Transverse colon (tissue), 4 donors: ENCODE measurements at regions not wholly inside any gene's neighbourhood (a gene's known extent, or its start where the extent isn't known, plus 50 kb on each side); places are given as distances from the start of the nearest gene placed in this dataset.
"Not testable (repeated sequence)": the region's sequence is repeated elsewhere in the genome, so short reads cannot be mapped to it uniquely, and the experiment has no call there.

Experiments used
- DNase-seq: peaks from one replicate; pipeline ENCODE4 v3.0.0-alpha.2; 2019
- H3K27ac ChIP-seq, 4 donors: fragments of 200-600 bp; sonication (generic); 2 replicates each; pipeline ENCODE4 v1.5.1; 2016 to 2018; ENCODE audit warnings: inconsistent platforms in 4 of 4
- H3K27me3 ChIP-seq: fragments of 200-600 bp; sonication (generic); 2 replicates; pipeline ENCODE4 v1.5.1; 2017; ENCODE audit warnings: inconsistent platforms
- H3K36me3 ChIP-seq, 4 donors: fragments of 200-600 bp; sonication (generic); 2 replicates each; pipeline ENCODE4 v1.5.1; 2017 to 2019; ENCODE audit warnings: inconsistent platforms in 4 of 4
- H3K4me1 ChIP-seq, 4 donors: fragments of 200-600 bp; sonication (generic); 2 replicates each; pipeline ENCODE4 v1.5.1; 2017 to 2020; ENCODE audit warnings: inconsistent platforms in 4 of 4
- H3K4me3 ChIP-seq, 4 donors: fragments of 200-600 bp; sonication (generic); 1 replicate in 1 of 4; 2 replicates in 3 of 4; pipeline versions ENCODE4 v1.5.1 to v1.6.1; 2017 to 2019; ENCODE audit warnings: inconsistent platforms in 4 of 4
- H3K9me3 ChIP-seq, 2 donors: fragments of 200-600 bp; sonication (generic); 2 replicates each; pipeline ENCODE4 v1.5.1; 2017 to 2019; ENCODE audit warnings: inconsistent platforms in 2 of 2
- CTCF ChIP-seq, 5 experiments: fragments of 200-600 bp in 3 of 5; fragments of 450-650 bp in 2 of 5; sonication (generic) in 3 of 5; IDR thresholded peaks; 1 replicate in 2 of 5; 2 replicates in 3 of 5; pipeline ENCODE4 v1.5.1; 2016 to 2017; ENCODE audit warnings: antibody characterized with exemption in 5 of 5, inconsistent platforms in 3 of 5, mild to moderate bottlenecking in 2 of 5, moderate library complexity in 1 of 5
- EP300 ChIP-seq: sonication (generic); formaldehyde crosslinking; IDR thresholded peaks from one replicate; pipeline ENCODE4 v1.6.1; 2017; ENCODE audit warnings: antibody characterized with exemption, low read depth
- POLR2A ChIP-seq: fragments of 450-650 bp; IDR thresholded peaks from one replicate; pipeline ENCODE4 v1.6.1; 2016; ENCODE audit warnings: antibody characterized with exemption, mild to moderate bottlenecking, moderate library complexity
- POLR2AphosphoS5 ChIP-seq, 3 donors: sonication (generic); formaldehyde crosslinking; IDR thresholded peaks; one replicate each; pipeline ENCODE4 v1.6.1; 2016; ENCODE audit warnings: antibody characterized with exemption in 3 of 3
- WGBS, 2 donors: methylation state at CpG; one replicate each; pipeline ENCODE4 v1.1.5; 2018; ENCODE audit warnings: low coverage in 1 of 2; 5-methylcytosine and 5-hydroxymethylcytosine counted together
- in situ Hi-C, 4 donors: fragments of 200-750 bp; cut with MboI; loops; one replicate each; pipeline versions ENCODE4 v1.15.0 to v1.15.1; 2017; ENCODE audit warnings: low sequenced_read_pairs in 3 of 4, low pct_ligation_motif_present in 1 of 4, low pct_unique_long_range_greater_than_20kb in 1 of 4
- intact Hi-C: fragments of 100-400 bp; cut with DNase I; formaldehyde crosslinking; loops from one replicate; pipeline ENCODE4 v1.15.1; 2023; ENCODE audit warnings: low total_unique reads

GRCh38 chr6:51141080-51141479 is 322.4 kb downstream of the TFAP2B start:
- in situ Hi-C loops: no loop called here
- H3K9me3 ChIP-seq: no peaks in the 10 kb centered on the region

GRCh38 chr6:51147756-51148155 is 329.1 kb downstream of the TFAP2B start:
- WGBS, 2 donors: 73 to 82% methylated on average over 1 to 3 of the region's 3 CpGs
- in situ Hi-C loops (no loop called here), intact Hi-C loops (no loop called here)
- DNase-seq: no peak
- Histone ChIP-seq H3K4me3 (no peak overlapping the region), H3K27ac (no peak overlapping the region), H3K27me3 (no peaks in the 10 kb centered on the region), H3K4me1 (no peaks in the 10 kb centered on the region), H3K9me3 (no peaks in the 10 kb centered on the region), H3K36me3 (no peaks in the 10 kb centered on the region)
- TF ChIP-seq CTCF (IDR thresholded peaks at IDR 0.05): no peak
- no peak for TF ChIP-seq EP300
- no peak for TF ChIP-seq POLR2AphosphoS5 (IDR thresholded peaks at IDR 0.05)
- no peak for TF ChIP-seq POLR2A

More at GRCh38 chr6:51141080-51141479, 322.4 kb downstream of the TFAP2B start:
- WGBS, 2 donors: 74 to 87% methylated on average over 2 of the region's 2 CpGs
- H3K4me1 ChIP-seq: no peaks in the 10 kb centered on the region
- TF ChIP-seq POLR2A (no peak), CTCF (IDR thresholded peaks at IDR 0.05) (no peak), POLR2AphosphoS5 (IDR thresholded peaks at IDR 0.05) (no peak), EP300 (no peak)
- DNase-seq: no peak
- intact Hi-C loops: no loop called here
- no peak overlapping the region for H3K27ac ChIP-seq
- no peak overlapping the region for H3K4me3 ChIP-seq
- no peaks in the 10 kb centered on the region for H3K27me3 ChIP-seq
- H3K36me3 ChIP-seq: no peaks in the 10 kb centered on the region

GRCh38 chr6:51152594-51152993 is 333.9 kb downstream of the TFAP2B start:
- no peak for DNase-seq
- 55 to 70% methylated on average over 3 of the region's 3 CpGs for WGBS, 2 donors
- H3K9me3 ChIP-seq: no peaks in the 10 kb centered on the region
- H3K36me3 ChIP-seq: no peaks in the 10 kb centered on the region
- intact Hi-C loops (no loop called here), in situ Hi-C loops (no loop called here)
- no peaks in the 10 kb centered on the region for H3K27me3 ChIP-seq
- no peak for TF ChIP-seq EP300
- TF ChIP-seq POLR2AphosphoS5 (IDR thresholded peaks at IDR 0.05): no peak
- no peak for TF ChIP-seq CTCF (IDR thresholded peaks at IDR 0.05)
- no peak for TF ChIP-seq POLR2A
- no peak overlapping the region for H3K4me3 ChIP-seq
- no peak overlapping the region for H3K27ac ChIP-seq
- no peaks in the 10 kb centered on the region for H3K4me1 ChIP-seq

- Histone ChIP-seq H3K36me3 (no peaks in the 10 kb centered on the region), H3K4me3 (no peak overlapping the region), H3K27ac (no peak overlapping the region), H3K9me3 (no peaks in the 10 kb centered on the region), H3K27me3 (no peaks in the 10 kb centered on the region), H3K4me1 (no peaks in the 10 kb centered on the region)
- TF ChIP-seq EP300 (no peak), POLR2A (no peak)
- intact Hi-C loops: no loop called here
- 30 to 41% methylated on average over 2 of the region's 2 CpGs for WGBS, 2 donors
- in situ Hi-C loops: no loop called here
- no peak for DNase-seq
These were observed 334.4 kb downstream of the TFAP2B start for GRCh38 chr6:51153109-51153508.

GRCh38 chr6:51154925-51155324 is 336.3 kb downstream of the TFAP2B start:
- in situ Hi-C loops, DNase-seq, H3K27ac ChIP-seq, H3K9me3 ChIP-seq, intact Hi-C loops, H3K36me3 ChIP-seq, H3K4me3 ChIP-seq, H3K27me3 ChIP-seq, H3K4me1 ChIP-seq: not testable (repeated sequence)
- 20 to 70% methylated on average over 1 of the region's 1 CpG for WGBS, 2 donors

GRCh38 chr6:51159260-51159659 is 340.6 kb downstream of the TFAP2B start:
- H3K27me3 ChIP-seq, DNase-seq, in situ Hi-C loops, H3K4me1 ChIP-seq, H3K9me3 ChIP-seq, intact Hi-C loops, H3K4me3 ChIP-seq, H3K36me3 ChIP-seq, H3K27ac ChIP-seq: not testable (repeated sequence)
- WGBS, 2 donors: 63% methylated on average over 1 of the region's 1 CpG
